GM18868 (cell line): ENCODE measurements at regions not wholly inside any gene's neighbourhood (a gene's known extent, or its start where the extent isn't known, plus 50 kb on each side); places are given as distances from the start of the nearest gene placed in this dataset.

Source experiments
- ATAC-seq: cut with Tn5 transposase; IDR thresholded peaks from one replicate; pipeline ENCODE4 v1.9.1; 2021; ENCODE audit warnings: mild to moderate bottlenecking, moderate library complexity; ENCODE audit not compliant: unreplicated experiment

DNA sequence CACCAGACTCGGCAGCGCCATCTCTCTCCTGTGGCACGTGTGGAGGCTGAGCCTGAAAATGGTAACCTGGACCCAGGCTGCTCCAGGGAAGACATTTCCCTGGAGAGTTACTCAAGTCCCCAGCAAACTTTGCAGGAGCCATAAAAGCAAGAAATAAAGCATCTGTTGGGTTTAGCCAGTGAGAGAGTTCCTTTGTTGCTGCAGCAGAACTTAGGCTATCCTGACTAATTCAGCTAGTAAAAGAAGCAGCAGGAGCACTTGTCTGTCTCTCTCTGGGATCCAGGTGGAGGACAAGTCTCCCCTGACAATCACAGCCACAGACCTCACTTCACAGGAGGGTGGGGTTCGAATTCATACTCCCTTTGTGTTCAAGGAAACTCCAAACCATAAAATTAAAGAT lies 79.2 kb upstream of the DIO3 start:
- ATAC-seq = no peak

- no peak for ATAC-seq
Observed at GRCh38 chr14:101483829-101484228, 77.5 kb upstream of the DIO3 start.

DNA sequence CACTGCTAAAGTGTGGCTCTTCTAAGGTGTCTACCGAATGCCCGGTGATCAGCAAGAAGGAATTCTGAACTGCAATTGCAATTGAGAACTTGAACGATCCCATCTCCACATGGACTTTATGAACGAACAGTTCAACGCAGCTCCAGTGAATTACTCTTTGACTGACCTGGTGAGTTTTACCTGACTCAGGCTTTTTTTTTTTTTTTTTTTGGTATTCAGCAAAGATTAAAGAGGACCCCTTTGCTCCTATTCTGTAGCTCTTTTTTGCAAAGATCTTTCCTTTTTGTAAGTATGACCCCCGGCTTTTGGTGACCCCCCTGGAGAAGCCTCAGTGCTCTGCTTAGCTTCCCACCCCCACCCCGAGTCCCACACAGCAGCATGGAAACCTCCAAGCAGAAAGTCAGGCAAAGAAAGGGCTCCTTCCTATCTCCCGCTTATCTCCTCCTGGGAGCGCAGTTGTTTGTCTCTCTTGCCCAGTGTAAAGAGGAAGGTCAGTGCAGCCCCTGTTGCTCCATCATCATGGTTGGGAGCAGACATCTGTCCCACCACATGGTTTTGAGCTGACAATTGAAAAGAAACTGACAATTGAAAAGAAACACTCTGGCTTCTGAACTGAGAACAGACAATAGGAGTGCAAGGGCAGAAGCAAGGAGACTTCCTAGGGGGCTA lies 72.1 kb upstream of the DIO3 start:
- no peak for ATAC-seq

DNA sequence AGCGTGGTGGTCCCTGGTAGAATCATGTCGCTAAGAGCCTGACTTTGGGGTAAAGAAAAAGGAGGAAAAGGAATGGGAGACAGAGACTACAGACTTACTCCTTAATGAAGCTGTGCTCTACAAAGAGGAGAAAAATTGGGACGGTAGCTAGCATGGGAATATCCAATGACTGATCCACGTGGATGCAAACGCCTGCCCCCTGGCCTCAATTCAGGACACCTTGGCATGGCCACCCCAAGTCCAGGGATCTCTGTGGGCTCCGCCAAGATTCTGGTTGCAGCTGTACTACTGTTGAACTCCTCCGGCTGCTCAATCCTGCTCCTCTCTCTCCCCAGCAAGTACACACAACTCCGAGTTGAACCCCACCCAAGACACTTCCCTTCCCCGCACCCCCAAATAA lies 70.5 kb upstream of the DIO3 start:
- no peak for ATAC-seq

DNA sequence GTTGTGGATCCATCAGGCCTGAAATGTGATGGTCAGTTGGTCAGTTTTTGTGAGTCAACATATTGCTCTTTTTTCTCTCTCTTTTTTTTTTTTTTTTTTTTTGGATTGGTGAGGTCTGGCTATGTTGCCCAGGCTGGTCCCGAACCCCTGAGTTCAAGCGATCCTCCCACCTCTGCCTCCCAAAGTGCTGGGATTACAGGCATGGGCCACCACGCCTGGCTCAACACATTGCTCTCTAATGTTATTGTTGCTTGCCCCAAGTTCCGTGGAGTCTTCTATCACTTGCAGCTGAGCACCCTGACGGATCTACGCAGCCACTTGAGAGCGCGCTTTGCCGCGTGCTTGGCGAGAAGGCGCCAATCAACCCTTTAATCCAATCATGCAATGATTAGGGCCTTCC lies 69.5 kb upstream of the DIO3 start:
- ATAC-seq = no peak

DNA sequence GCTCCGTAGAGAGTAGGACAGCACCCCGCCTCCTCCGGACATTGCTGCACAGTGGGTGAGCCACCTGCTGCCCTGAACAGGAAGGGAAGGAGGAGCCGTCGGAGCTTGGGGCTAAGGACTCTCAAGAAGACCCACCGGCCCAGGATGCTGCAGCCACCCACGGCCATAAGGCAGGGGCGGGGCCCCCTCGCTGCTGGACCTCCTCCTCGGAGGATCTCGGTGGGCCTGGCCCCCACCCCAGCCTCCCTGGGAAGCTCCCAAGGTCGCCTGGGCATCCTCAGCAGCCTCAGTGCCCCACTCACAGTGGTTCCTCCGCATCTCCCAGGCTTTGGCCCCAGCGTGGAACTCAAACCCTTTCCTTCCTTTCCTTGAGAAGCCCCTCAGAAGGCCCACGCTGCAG lies 68.6 kb upstream of the DIO3 start:
- ATAC-seq = no peak

- ATAC-seq = no peak
Observed at GRCh38 chr14:101494826-101495225, 66.5 kb upstream of the DIO3 start.

GRCh38 chr14:101495284-101495683 lies 66.0 kb upstream of the DIO3 start:
- no peak for ATAC-seq

DNA sequence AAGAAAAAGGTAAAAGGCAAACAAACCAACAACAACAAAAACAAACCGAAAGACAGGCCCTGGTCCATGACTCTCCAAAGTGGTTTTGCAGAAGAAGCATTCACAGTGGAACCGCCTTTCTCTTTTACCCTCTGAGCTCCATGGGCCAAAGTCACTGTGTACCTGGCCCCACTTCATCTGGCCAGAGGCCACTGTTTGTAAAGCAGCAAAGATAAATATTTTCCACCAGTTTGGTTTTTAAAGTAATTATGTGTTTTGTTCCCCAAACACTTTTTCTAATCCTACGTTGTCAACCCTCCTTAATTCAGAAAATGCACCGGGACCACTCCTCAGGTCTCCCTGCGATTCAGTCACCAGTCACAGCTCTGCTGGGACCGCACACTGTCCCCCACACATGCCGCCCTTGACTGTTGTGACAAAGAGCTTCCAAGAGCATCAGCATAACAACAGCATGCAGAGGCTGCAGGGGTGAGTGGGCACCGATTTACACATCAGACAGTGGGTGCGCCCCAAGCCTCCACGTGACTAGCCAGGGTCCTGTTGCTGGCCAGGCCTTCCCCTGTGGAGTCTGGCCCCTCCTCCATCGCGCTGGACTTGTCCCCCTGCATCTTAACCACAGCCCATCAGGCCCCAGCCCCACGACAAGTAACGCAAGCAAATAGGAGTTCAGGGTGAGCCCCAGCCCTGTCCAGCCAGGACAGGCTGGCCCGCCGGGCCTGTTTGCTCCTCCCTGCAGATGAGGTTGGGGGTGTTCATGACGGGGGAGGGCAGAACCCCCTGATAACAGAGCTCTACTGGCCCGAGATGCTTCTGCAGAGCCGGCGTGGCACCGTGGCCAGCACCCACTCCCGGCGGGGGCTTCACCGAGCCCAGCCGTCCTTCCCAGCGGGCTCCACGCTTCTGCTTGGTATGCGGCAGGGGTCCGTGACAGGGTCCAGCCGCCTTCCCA lies 65.2 kb upstream of the DIO3 start:
- ATAC-seq = no peak

GRCh38 chr14:101496776-101497683 lies 64.3 kb upstream of the DIO3 start:
- no peak for ATAC-seq

- no peak for ATAC-seq
Observed at GRCh38 chr14:101497684-101498525, 63.4 kb upstream of the DIO3 start.

DNA sequence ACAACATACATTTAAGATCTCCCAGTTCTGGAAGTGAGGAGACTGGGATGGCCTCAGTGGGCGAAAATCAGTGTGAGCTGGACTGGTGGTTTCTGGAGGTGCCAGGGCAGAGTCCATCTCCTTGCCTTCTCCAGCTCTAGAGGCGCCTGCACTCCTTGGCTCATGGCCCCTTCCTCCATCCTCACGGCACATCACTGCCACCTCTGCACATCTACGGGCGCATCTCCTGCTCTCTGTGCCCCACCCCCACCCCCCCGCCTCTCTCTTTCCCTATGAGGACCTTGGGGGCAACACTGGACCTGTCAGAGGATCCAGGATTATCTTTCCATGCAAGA lies 62.8 kb upstream of the DIO3 start:
- no peak for ATAC-seq

- ATAC-seq = no peak
Observed at GRCh38 chr14:101499080-101499479, 62.2 kb upstream of the DIO3 start.

DNA sequence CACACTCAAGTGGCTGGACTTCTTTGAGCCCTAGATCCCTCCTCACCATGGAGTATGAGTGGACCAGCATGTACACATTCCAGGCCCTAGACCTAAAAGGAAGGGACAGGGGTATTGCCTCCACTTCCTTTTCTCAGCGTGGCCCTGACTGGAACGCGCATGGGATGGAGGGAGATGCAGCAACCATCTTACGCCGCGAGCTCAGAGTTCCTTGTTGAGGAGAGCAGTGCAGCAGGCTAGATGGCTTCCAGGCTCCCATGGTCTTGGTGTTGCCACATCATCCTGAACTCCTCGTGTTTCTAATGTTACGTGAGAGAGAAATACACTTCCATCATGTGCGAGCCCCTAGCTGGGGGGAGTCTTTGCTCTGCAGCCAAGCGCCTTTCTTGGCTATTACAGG lies 61.8 kb upstream of the DIO3 start:
- no peak for ATAC-seq

DNA sequence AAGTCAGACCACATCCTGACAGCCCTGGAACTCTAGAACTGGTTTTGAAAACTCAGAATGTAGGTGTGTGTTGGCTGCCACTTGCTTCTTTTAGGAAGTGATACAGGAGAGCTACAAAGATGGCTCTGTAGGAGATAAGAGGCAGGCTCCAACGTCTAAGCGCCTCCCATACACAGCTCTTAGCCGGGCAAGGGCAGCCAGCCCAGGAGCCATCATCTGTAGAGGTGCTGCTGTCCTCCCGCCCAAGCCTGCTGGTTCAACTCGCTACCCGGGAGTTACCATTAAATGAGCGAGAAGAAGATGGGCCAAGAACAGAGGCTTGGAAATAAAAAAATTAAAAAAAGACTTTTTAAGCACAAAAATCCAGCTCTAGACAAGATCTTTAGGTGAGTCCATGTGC lies 61.2 kb upstream of the DIO3 start:
- ATAC-seq = no peak

- ATAC-seq = no peak
Observed at GRCh38 chr14:101500681-101501080, 60.6 kb upstream of the DIO3 start.

GRCh38 chr14:101501341-101501740 lies 60.0 kb upstream of the DIO3 start:
- no peak for ATAC-seq

DNA sequence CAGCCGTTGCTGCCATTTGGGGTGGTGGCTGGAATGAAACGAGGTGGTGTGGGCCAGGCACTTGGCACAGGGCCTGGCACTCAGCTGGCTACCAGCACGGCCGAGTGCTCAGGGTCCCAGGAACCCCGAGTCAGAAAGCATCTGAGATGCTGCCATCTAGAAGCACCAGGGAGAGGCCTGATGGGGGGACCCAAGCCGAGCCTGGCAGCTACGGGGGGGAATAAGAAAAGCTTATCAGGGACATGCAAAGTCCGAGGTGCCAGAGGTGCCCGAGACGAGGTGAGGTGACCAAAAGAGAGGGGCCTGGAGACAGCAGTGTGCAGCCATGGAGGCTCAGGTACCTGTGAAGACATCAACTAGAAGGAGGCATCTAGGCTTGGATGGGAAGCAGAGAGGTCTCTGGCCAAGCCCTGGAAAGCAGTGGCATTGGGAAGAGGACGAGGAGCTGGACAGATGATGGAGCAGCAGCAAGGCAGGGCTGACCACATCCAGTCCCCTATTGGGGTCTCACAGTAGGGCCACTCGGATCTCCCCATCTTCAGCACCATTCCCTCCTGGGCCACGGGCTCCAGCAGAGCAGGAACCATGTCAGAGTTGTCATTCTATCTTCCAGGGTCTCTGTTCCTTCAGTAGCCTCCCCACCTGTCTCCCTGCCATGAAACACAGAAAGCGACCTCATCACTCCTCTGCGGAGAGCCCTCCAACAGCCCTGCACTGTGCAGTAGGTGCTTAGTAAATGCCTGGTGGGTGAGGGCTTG lies 59.3 kb upstream of the DIO3 start:
- ATAC-seq = no peak

- ATAC-seq = no peak
Observed at GRCh38 chr14:101502761-101503392, 58.4 kb upstream of the DIO3 start.
